K562 (cell line): ENCODE measurements at regions not wholly inside any gene's neighbourhood (a gene's known extent, or its start where the extent isn't known, plus 50 kb on each side); places are given as distances from the start of the nearest gene placed in this dataset.
"Not testable (repeated sequence)": the region's sequence is repeated elsewhere in the genome, so short reads cannot be mapped to it uniquely, and the experiment has no call there.

Experiments
- ATAC-seq: fragments of 200-7000 bp; cut with Tn5 transposase; 3 replicates; pipeline ENCODE4 v1.9.1; 2020; ENCODE audit warnings: moderate library complexity
- BruUV-seq: library from RNA; stranded (reverse); fragments of 400-500 nt; replicated peaks from 2 replicates; lab custom pipeline; 2021; lab: Mats Ljungman, UMichigan
- CTCF ChIA-PET: fragments of 300-600 bp; formaldehyde crosslinking; extraction: SDS; loops from one replicate; lab custom pipeline; 2021; ENCODE audit warnings: low intra/inter-chr PET ratio; lab: Yijun Ruan, JAX
- POLR2A ChIA-PET: fragments of 300-600, 350-650 bp; sonication (Branson Sonifier 250); formaldehyde crosslinking; extraction: SDS; loops from one replicate; lab custom pipeline; 2021; ENCODE audit warnings: antibody characterized with exemption, inconsistent platforms; lab: Yijun Ruan, JAX
- DNase-seq, 4 experiments: peaks; one replicate each; pipeline versions ENCODE4 v3.0.0 to v3.0.0-alpha.2; 2011 to 2018; ENCODE audit warnings: low spot score in 3 of 4, mixed read lengths in 3 of 4; ENCODE audit errors: extremely low read depth in 1 of 4
- FAIRE-seq: peaks from 2 replicates; lab custom pipeline; 2011; peaks lifted over from hg19 to GRCh38; lab: Jason Lieb, UNC
- H2AFZ ChIP-seq: 2 replicates; pipeline ENCODE4 v1.6.0; 2011; ENCODE audit warnings: low read depth, low read length, control low read depth, inconsistent platforms
- H3K27ac ChIP-seq: fragments of 200-600 bp; 3 replicates; pipeline ENCODE4 v1.8.0; 2011; ENCODE audit warnings: low read depth, mild to moderate bottlenecking, control low read depth, inconsistent platforms, low read length, moderate library complexity, mixed read lengths; ENCODE audit errors: extremely low read depth
- H3K27me3 ChIP-seq, 2 experiments: fragments of 300-600 bp in 1 of 2; 2 replicates in 1 of 2; 3 replicates in 1 of 2; pipeline versions ENCODE4 v1.6.0 to v1.8.0; 2011; ENCODE audit warnings: inconsistent platforms in 2 of 2, low read length in 2 of 2, mild to moderate bottlenecking in 1 of 2, mixed read lengths in 1 of 2, moderate library complexity in 1 of 2; ENCODE audit not compliant: control insufficient read depth in 2 of 2, insufficient read depth in 2 of 2
- H3K36me3 ChIP-seq: fragments of 300-600 bp; 3 replicates; pipeline ENCODE4 v1.8.0; 2011; ENCODE audit warnings: mild to moderate bottlenecking, low read length, inconsistent platforms; ENCODE audit not compliant: control insufficient read depth, insufficient read depth
- H3K4me1 ChIP-seq, 2 experiments: fragments of 200-600 bp in 1 of 2; replicated peaks in 1 of 2; 2 replicates in 1 of 2; 3 replicates in 1 of 2; pipeline versions ENCODE4 v1.5.1 to v1.8.0; 2011; ENCODE audit warnings: inconsistent platforms in 2 of 2, low read length in 2 of 2, mild to moderate bottlenecking in 1 of 2, mixed read lengths in 1 of 2, moderate library complexity in 1 of 2; ENCODE audit not compliant: control insufficient read depth in 2 of 2, insufficient read depth in 2 of 2
- H3K4me2 ChIP-seq: 2 replicates; pipeline ENCODE4 v1.6.1; 2011; ENCODE audit warnings: low read length, control low read depth, inconsistent platforms, mixed read lengths; ENCODE audit not compliant: insufficient read depth
- H3K4me3 ChIP-seq: fragments of 200-600 bp; sonication (generic), shearing (Covaris generic); 2 replicates; pipeline ENCODE4 v1.5.1; 2016; ENCODE audit warnings: control low read depth, inconsistent platforms
- H3K79me2 ChIP-seq: fragments of 200-600 bp; 3 replicates; pipeline ENCODE4 v1.8.0; 2011; ENCODE audit warnings: low read length, inconsistent platforms; ENCODE audit not compliant: control insufficient read depth, insufficient read depth
- H3K9ac ChIP-seq, 2 experiments: 2 replicates each; pipeline versions ENCODE4 v1.6.0 to v1.6.1; 2011; ENCODE audit warnings: low read depth in 2 of 2, low read length in 2 of 2, control low read depth in 1 of 2, inconsistent platforms in 1 of 2, mild to moderate bottlenecking in 1 of 2, mixed read lengths in 1 of 2; ENCODE audit not compliant: insufficient read depth in 1 of 2
- H3K9me1 ChIP-seq: one replicate; pipeline ENCODE4 v1.6.0; 2011; ENCODE audit warnings: inconsistent platforms, mild to moderate bottlenecking, low read length, moderate library complexity; ENCODE audit not compliant: control insufficient read depth, insufficient read depth
- H3K9me3 ChIP-seq: replicated peaks from 2 replicates; pipeline ENCODE4 v1.5.1; 2011; ENCODE audit warnings: low read depth, low read length, inconsistent platforms; ENCODE audit not compliant: control insufficient read depth, insufficient read depth
- H4K20me1 ChIP-seq: replicated peaks from 2 replicates; pipeline ENCODE4 v1.6.1; 2011; ENCODE audit warnings: low read length, inconsistent platforms, mixed read lengths; ENCODE audit not compliant: control insufficient read depth, insufficient read depth
- POLR2AphosphoS2 ChIP-seq: IDR thresholded peaks from 2 replicates; pipeline ENCODE4 v1.6.1; 2012; ENCODE audit warnings: low read length, improper control_type of control experiment
- POLR3G ChIP-seq: IDR thresholded peaks from 2 replicates; pipeline ENCODE4 v1.6.1; 2011; ENCODE audit not compliant: insufficient read length, insufficient replicate concordance; ENCODE audit errors: extremely low read depth
- RBM39 ChIP-seq: fragments of 200-400 bp; formaldehyde crosslinking; optimal IDR thresholded peaks from 2 replicates; pipeline ENCODE3; 2018; ENCODE audit warnings: low read depth, low read length
- ZZZ3 ChIP-seq: fragments of 450-650 bp; IDR thresholded peaks from 2 replicates; pipeline ENCODE4 v1.6.1; 2016; ENCODE audit warnings: antibody characterized with exemption, mild to moderate bottlenecking, moderate library complexity
- WGBS: fragments of 100-300 bp; shearing (Covaris generic); methylation state at CpG from one replicate; pipeline ENCODE4 v1.1.6; 2016; ENCODE audit warnings: low coverage, mixed read lengths; ENCODE audit not compliant: insufficient coverage; ENCODE audit errors: missing lambda C conversion rate; 5-methylcytosine and 5-hydroxymethylcytosine counted together
- in situ Hi-C: fragments of 300-500 bp; cut with MboI; formaldehyde crosslinking; loops from 4 replicates; pipeline ENCODE4 v1.15.0; 2018; ENCODE audit warnings: inconsistent platforms, mixed read lengths
- intact Hi-C: fragments of 100-400 bp; cut with micrococcal nuclease; formaldehyde crosslinking; loops from 2 replicates; pipeline ENCODE4 v1.14.2; 2022

- ATAC-seq, FAIRE-seq, H3K9ac ChIP-seq, H3K4me3 ChIP-seq, H3K79me2 ChIP-seq, H4K20me1 ChIP-seq, H3K9me3 ChIP-seq, H3K4me1 ChIP-seq, H3K36me3 ChIP-seq, H3K27me3 ChIP-seq, H3K9me1 ChIP-seq, POLR2A ChIA-PET, H2AFZ ChIP-seq, BruUV-seq, H3K27ac ChIP-seq, in situ Hi-C loops, CTCF ChIA-PET, DNase-seq, intact Hi-C loops, H3K4me2 ChIP-seq: not testable (repeated sequence)
- WGBS: 2% methylated on average over 10 of the region's 21 CpGs
Observed at GRCh38 chr13:62379241-62379640, 963.6 kb upstream of the PCDH20 start.

GRCh38 chr13:62377838-62378237 lies 962.2 kb upstream of the PCDH20 start:
- TF ChIP-seq POLR2AphosphoS2 (no peak), POLR3G (no peak), ZZZ3 (no peak), RBM39 (no peak)
- ChIA-PET CTCF (no interaction called here), POLR2A (no interaction called here)
- 0% methylated on average over 1 of the region's 1 CpG for WGBS
- H4K20me1 ChIP-seq: no peaks in the 10 kb centered on the region
- no peak overlapping the region for H3K27ac ChIP-seq
- intact Hi-C loops (no loop called here), in situ Hi-C loops (no loop called here)
- H3K27me3 ChIP-seq: no peaks in the 10 kb centered on the region
- no peaks in the 10 kb centered on the region for H3K79me2 ChIP-seq
- H3K9me3 ChIP-seq: no peaks in the 10 kb centered on the region
- H3K9ac ChIP-seq: no peak overlapping the region
- H3K4me2 ChIP-seq: no peak overlapping the region
- no peak overlapping the region for H3K4me3 ChIP-seq
- no TSS peak for BruUV-seq
- H3K36me3 ChIP-seq: no peaks in the 10 kb centered on the region
- DNase-seq (no peak), ATAC-seq (no peak), FAIRE-seq (no peak)
- H3K9me1 ChIP-seq: no peaks in the 10 kb centered on the region
- no peak overlapping the region for H2AFZ ChIP-seq
- H3K4me1 ChIP-seq: no peaks in the 10 kb centered on the region
